Tibial artery (tissue), 4 donors: ENCODE measurements at regions not wholly inside any gene's neighbourhood (a gene's known extent, or its start where the extent isn't known, plus 50 kb on each side); places are given as distances from the start of the nearest gene placed in this dataset.

Experiments
- DNase-seq, 2 donors: peaks; one replicate each; pipeline ENCODE4 v3.0.0-alpha.2; 2019
- H3K27ac ChIP-seq, 2 donors: fragments of 200-600 bp; sonication (generic) in 1 of 2; 1 replicate in 1 of 2; 2 replicates in 1 of 2; pipeline ENCODE4 v1.5.1; 2018 to 2019; ENCODE audit warnings: mild to moderate bottlenecking in 1 of 2
- H3K27me3 ChIP-seq, 2 donors: fragments of 200-600 bp; sonication (generic) in 1 of 2; one replicate each; pipeline versions ENCODE4 v1.5.1 to v1.6.0; 2016 to 2019
- H3K36me3 ChIP-seq, 3 donors: fragments of 200-600 bp; sonication (generic) in 2 of 3; one replicate each; pipeline ENCODE4 v1.5.1; 2016 to 2019; ENCODE audit warnings: mild to moderate bottlenecking in 2 of 3
- H3K4me1 ChIP-seq, 4 donors: fragments of 200-600 bp; sonication (generic) in 2 of 4; 1 replicate in 3 of 4; 2 replicates in 1 of 4; pipeline ENCODE4 v1.5.1; 2016 to 2019
- H3K4me3 ChIP-seq, 2 donors: fragments of 200-600 bp; sonication (generic) in 1 of 2; 1 replicate in 1 of 2; 2 replicates in 1 of 2; pipeline ENCODE4 v1.5.1; 2018 to 2019; ENCODE audit warnings: mild to moderate bottlenecking in 2 of 2
- H3K9me3 ChIP-seq, 3 donors: fragments of 200-600 bp; sonication (generic) in 1 of 3; one replicate each; pipeline ENCODE4 v1.5.1; 2016 to 2019
- CTCF ChIP-seq, 2 experiments: fragments of 200-600 bp in 1 of 2; fragments of 450-650 bp in 1 of 2; IDR thresholded peaks; one replicate each; pipeline ENCODE4 v1.5.1; 2017 to 2019; ENCODE audit warnings: antibody characterized with exemption in 2 of 2, mild to moderate bottlenecking in 1 of 2, moderate library complexity in 1 of 2
- intact Hi-C: fragments of 100-400 bp; cut with DNase I; formaldehyde crosslinking; loops from one replicate; pipeline ENCODE4 v1.15.0; 2023; ENCODE audit warnings: low total_unique reads

GRCh38 chr18:22113144-22113844 is 56.1 kb upstream of the GATA6 start:
- no peak for TF ChIP-seq CTCF (IDR thresholded peaks at IDR 0.05)
- H3K4me1 ChIP-seq = no peaks in the 10 kb centered on the region
- DNase-seq = no peak
- no peak overlapping the region for H3K27ac ChIP-seq
- no peak overlapping the region for H3K4me3 ChIP-seq
- H3K36me3 ChIP-seq = no peaks in the 10 kb centered on the region
- no peaks in the 10 kb centered on the region for H3K27me3 ChIP-seq
- intact Hi-C loops = no loop called here
- no peaks in the 10 kb centered on the region for H3K9me3 ChIP-seq

- no peak for DNase-seq
- intact Hi-C loops = no loop called here
- TF ChIP-seq CTCF (IDR thresholded peaks at IDR 0.05) = no peak
- Histone ChIP-seq H3K4me3 (no peak overlapping the region), H3K36me3 (no peaks in the 10 kb centered on the region), H3K4me1 (no peaks in the 10 kb centered on the region), H3K27ac (no peak overlapping the region), H3K27me3 (no peaks in the 10 kb centered on the region), H3K9me3 (no peaks in the 10 kb centered on the region)
These were observed 54.7 kb upstream of the GATA6 start for GRCh38 chr18:22114526-22115321.

- DNase-seq = no peak
- TF ChIP-seq CTCF (IDR thresholded peaks at IDR 0.05) = no peak
- H3K4me3 ChIP-seq = no peak overlapping the region
- H3K36me3 ChIP-seq = no peaks in the 10 kb centered on the region
- no peaks in the 10 kb centered on the region for H3K27me3 ChIP-seq
- no peaks in the 10 kb centered on the region for H3K4me1 ChIP-seq
- intact Hi-C loops = no loop called here
- no peak overlapping the region for H3K27ac ChIP-seq
- H3K9me3 ChIP-seq = no peaks in the 10 kb centered on the region
These were observed 53.8 kb upstream of the GATA6 start for GRCh38 chr18:22115573-22115972.
